HEK293 (cell line): ENCODE measurements at regions not wholly inside any gene's neighbourhood (a gene's known extent, or its start where the extent isn't known, plus 50 kb on each side); places are given as distances from the start of the nearest gene placed in this dataset.

Source experiments
- CTCF ChIA-PET: fragments of 350-600 bp; formaldehyde crosslinking; extraction: SDS; loops from one replicate; lab custom pipeline; 2021; ENCODE audit warnings: antibody characterized with exemption; lab: Yijun Ruan, JAX
- POLR2A ChIA-PET: fragments of 300-600 bp; formaldehyde crosslinking; extraction: SDS; loops from one replicate; lab custom pipeline; 2020; ENCODE audit warnings: antibody characterized with exemption, inconsistent platforms; lab: Yijun Ruan, JAX
- H3K27ac ChIP-seq: fragments of 200-500 bp; sonication (Bioruptor generic); 2 replicates; pipeline ENCODE4 v1.5.1; 2014; ENCODE audit warnings: low read depth, low read length, control low read depth, inconsistent platforms; ENCODE audit errors: extremely low read depth
- H3K36me3 ChIP-seq, 2 experiments: fragments of 200-500 bp in 1 of 2; sonication (Bioruptor generic) in 1 of 2; 1 replicate in 1 of 2; 2 replicates in 1 of 2; pipeline ENCODE4 v1.5.1; 2014 to 2017; ENCODE audit warnings: inconsistent platforms in 2 of 2, low read length in 2 of 2; ENCODE audit not compliant: control insufficient read depth in 2 of 2, insufficient read depth in 1 of 2
- H3K4me1 ChIP-seq: fragments of 200-500 bp; sonication (Bioruptor generic); 2 replicates; pipeline ENCODE4 v1.5.1; 2014; ENCODE audit warnings: mild to moderate bottlenecking, low read length, inconsistent platforms; ENCODE audit not compliant: control insufficient read depth, insufficient read depth
- H3K4me3 ChIP-seq: 2 replicates; pipeline ENCODE4 v1.5.1; 2011; ENCODE audit warnings: low read depth, mild to moderate bottlenecking, control low read depth, low read length, moderate library complexity
- H3K9me3 ChIP-seq: fragments of 200-500 bp; sonication (Bioruptor generic); 2 replicates; pipeline ENCODE4 v1.5.1; 2014; ENCODE audit warnings: low read depth, low read length, inconsistent platforms; ENCODE audit not compliant: control insufficient read depth, insufficient read depth
- HIC1 ChIP-seq: fragments of 450-650 bp; formaldehyde crosslinking; IDR thresholded peaks from 2 replicates; pipeline ENCODE4 v1.5.1; 2016; ENCODE audit warnings: missing biosample characterization, missing genetic modification characterization
- HOXA7 ChIP-seq: sonication (generic); formaldehyde crosslinking; IDR thresholded peaks from 2 replicates; pipeline ENCODE4 v1.8.1; 2022; ENCODE audit warnings: missing genetic modification reagents, borderline replicate concordance
- HOXD13 ChIP-seq: sonication (generic); formaldehyde crosslinking; IDR thresholded peaks from 2 replicates; pipeline ENCODE4 v1.8.0; 2022; ENCODE audit warnings: missing genetic modification reagents, borderline replicate concordance
- KLF8 ChIP-seq: fragments of 450-650 bp; formaldehyde crosslinking; IDR thresholded peaks from 2 replicates; pipeline ENCODE4 v1.5.1; 2016; ENCODE audit warnings: missing biosample characterization, missing genetic modification characterization
- OSR2 ChIP-seq: fragments of 450-650 bp; formaldehyde crosslinking; IDR thresholded peaks from 2 replicates; pipeline ENCODE4 v1.5.1; 2016; ENCODE audit warnings: missing biosample characterization, missing genetic modification characterization
- PRDM1 ChIP-seq: fragments of 450-650 bp; formaldehyde crosslinking; IDR thresholded peaks from 2 replicates; pipeline ENCODE4; 2016; ENCODE audit warnings: missing biosample characterization, missing genetic modification characterization
- WT1 ChIP-seq: fragments of 450-650 bp; formaldehyde crosslinking; IDR thresholded peaks from 2 replicates; pipeline ENCODE4 v1.5.1; 2016; ENCODE audit warnings: missing biosample characterization, missing genetic modification characterization
- ZBTB10 ChIP-seq: fragments of 450-650 bp; formaldehyde crosslinking; IDR thresholded peaks from 2 replicates; pipeline ENCODE4 v1.5.1; 2016; ENCODE audit warnings: missing biosample characterization, missing genetic modification characterization
- ZBTB7A ChIP-seq: fragments of 450-650 bp; formaldehyde crosslinking; IDR thresholded peaks from 2 replicates; pipeline ENCODE4 v1.5.1; 2016; ENCODE audit warnings: low read depth, missing biosample characterization, missing genetic modification characterization
- ZFHX2 ChIP-seq: fragments of 450-650 bp; formaldehyde crosslinking; conservative IDR thresholded peaks from 2 replicates; pipeline ENCODE4 v1.5.1; 2016; ENCODE audit warnings: missing biosample characterization, missing genetic modification characterization
- ZNF223 ChIP-seq: fragments of 450-650 bp; formaldehyde crosslinking; IDR thresholded peaks from 2 replicates; pipeline ENCODE4 v1.5.1; 2016; ENCODE audit warnings: missing biosample characterization, missing genetic modification characterization
- ZNF335 ChIP-seq: fragments of 450-650 bp; formaldehyde crosslinking; conservative IDR thresholded peaks from 2 replicates; pipeline ENCODE4 v1.5.1; 2016; ENCODE audit warnings: missing biosample characterization, missing genetic modification characterization
- ZNF423 ChIP-seq: fragments of 450-650 bp; formaldehyde crosslinking; IDR thresholded peaks from 2 replicates; pipeline ENCODE4 v1.5.1; 2016; ENCODE audit warnings: missing biosample characterization, missing genetic modification characterization
- ZNF488 ChIP-seq: fragments of 450-650 bp; formaldehyde crosslinking; IDR thresholded peaks from 2 replicates; pipeline ENCODE4 v1.5.1; 2016; ENCODE audit warnings: missing biosample characterization, missing genetic modification characterization
- ZNF513 ChIP-seq: fragments of 450-650 bp; IDR thresholded peaks from 2 replicates; pipeline ENCODE4 v1.5.1; 2018; ENCODE audit warnings: missing biosample characterization, missing genetic modification characterization
- ZNF521 ChIP-seq: fragments of 450-650 bp; formaldehyde crosslinking; IDR thresholded peaks from 2 replicates; pipeline ENCODE4 v1.5.1; 2017; ENCODE audit warnings: missing biosample characterization, mild to moderate bottlenecking, missing genetic modification characterization
- ZNF610 ChIP-seq: fragments of 450-650 bp; formaldehyde crosslinking; IDR thresholded peaks from 2 replicates; pipeline ENCODE4 v1.5.1; 2016; ENCODE audit warnings: missing biosample characterization, missing genetic modification characterization, borderline replicate concordance
- ZNF626 ChIP-seq: fragments of 450-650 bp; sonication (Bioruptor Pico); formaldehyde crosslinking; IDR thresholded peaks from 2 replicates; pipeline ENCODE4 v1.5.1; 2018; ENCODE audit warnings: missing biosample characterization, missing genetic modification characterization, inconsistent platforms
- ZNF664 ChIP-seq: fragments of 450-650 bp; formaldehyde crosslinking; IDR thresholded peaks from 2 replicates; pipeline ENCODE4 v1.5.1; 2016; ENCODE audit warnings: missing biosample characterization, missing genetic modification characterization
- ZNF670 ChIP-seq: fragments of 450-650 bp; formaldehyde crosslinking; IDR thresholded peaks from 2 replicates; pipeline ENCODE4 v1.5.1; 2016; ENCODE audit warnings: missing biosample characterization, missing genetic modification characterization, low read depth
- ZNF701 ChIP-seq: fragments of 450-650 bp; formaldehyde crosslinking; IDR thresholded peaks from 2 replicates; pipeline ENCODE4 v1.5.1; 2016; ENCODE audit warnings: missing biosample characterization, missing genetic modification characterization
- ZNF777 ChIP-seq: fragments of 450-650 bp; formaldehyde crosslinking; IDR thresholded peaks from 2 replicates; pipeline ENCODE4 v1.5.1; 2017; ENCODE audit warnings: missing biosample characterization, missing genetic modification characterization, borderline replicate concordance
- ZNF792 ChIP-seq: fragments of 450-650 bp; formaldehyde crosslinking; IDR thresholded peaks from 2 replicates; pipeline ENCODE4 v1.5.1; 2016; ENCODE audit warnings: missing biosample characterization, missing genetic modification characterization
- TF ChIP-seq, protein P1 (sequence below): fragments of 450-650 bp; formaldehyde crosslinking; IDR thresholded peaks from 2 replicates; pipeline ENCODE4 v1.5.1; 2016; ENCODE audit warnings: missing biosample characterization, missing genetic modification characterization, low read depth
- TF ChIP-seq, protein P2 (sequence below): fragments of 450-650 bp; formaldehyde crosslinking; IDR thresholded peaks from 2 replicates; pipeline ENCODE4 v1.5.1; 2016; ENCODE audit warnings: missing biosample characterization, missing genetic modification characterization
- TF ChIP-seq, protein P3 (sequence below): fragments of 450-650 bp; formaldehyde crosslinking; IDR thresholded peaks from 2 replicates; pipeline ENCODE4 v1.5.1; 2016; ENCODE audit warnings: missing biosample characterization, missing genetic modification characterization

DNA sequence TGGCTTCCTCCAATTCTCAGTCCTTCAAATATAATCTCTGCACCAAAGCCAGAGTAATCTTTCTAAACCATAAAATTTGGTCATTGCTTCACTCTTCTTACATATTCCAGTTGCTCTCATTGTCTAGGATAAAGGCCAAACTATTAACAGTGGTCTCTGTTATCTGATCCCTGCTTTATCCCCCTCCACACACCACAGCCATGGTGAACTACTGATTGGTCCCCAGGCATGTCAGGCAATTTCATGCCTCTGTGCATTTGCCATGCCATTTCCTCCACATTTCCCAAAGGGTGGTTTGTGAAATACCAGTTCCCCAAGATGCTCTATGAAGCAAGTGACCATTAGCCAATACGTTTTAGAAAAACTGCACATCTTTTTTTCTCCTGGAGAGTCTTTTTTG is 97.0 kb downstream of the FAM181B start:
- ChIA-PET POLR2A (no interaction called here), CTCF (no interaction called here)
- TF ChIP-seq ZNF610 (tag by site-specific recombination) (no peak), ZNF664 (no peak), ZNF513 (tag by site-specific recombination) (no peak), PRDM1 (no peak), ZNF626 (no peak), HOXA7 (CRISPR knock-in tag) (no peak), HOXD13 (CRISPR knock-in tag) (no peak), ZFHX2 (tag by site-specific recombination) (no peak), ZNF488 (tag by site-specific recombination) (no peak), KLF8 (tag by site-specific recombination) (no peak), ZNF777 (no peak)
- TF ChIP-seq, protein P1, sequence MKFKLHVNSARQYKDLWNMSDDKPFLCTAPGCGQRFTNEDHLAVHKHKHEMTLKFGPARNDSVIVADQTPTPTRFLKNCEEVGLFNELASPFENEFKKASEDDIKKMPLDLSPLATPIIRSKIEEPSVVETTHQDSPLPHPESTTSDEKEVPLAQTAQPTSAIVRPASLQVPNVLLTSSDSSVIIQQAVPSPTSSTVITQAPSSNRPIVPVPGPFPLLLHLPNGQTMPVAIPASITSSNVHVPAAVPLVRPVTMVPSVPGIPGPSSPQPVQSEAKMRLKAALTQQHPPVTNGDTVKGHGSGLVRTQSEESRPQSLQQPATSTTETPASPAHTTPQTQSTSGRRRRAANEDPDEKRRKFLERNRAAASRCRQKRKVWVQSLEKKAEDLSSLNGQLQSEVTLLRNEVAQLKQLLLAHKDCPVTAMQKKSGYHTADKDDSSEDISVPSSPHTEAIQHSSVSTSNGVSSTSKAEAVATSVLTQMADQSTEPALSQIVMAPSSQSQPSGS: no peak
- TF ChIP-seq, protein P2, sequence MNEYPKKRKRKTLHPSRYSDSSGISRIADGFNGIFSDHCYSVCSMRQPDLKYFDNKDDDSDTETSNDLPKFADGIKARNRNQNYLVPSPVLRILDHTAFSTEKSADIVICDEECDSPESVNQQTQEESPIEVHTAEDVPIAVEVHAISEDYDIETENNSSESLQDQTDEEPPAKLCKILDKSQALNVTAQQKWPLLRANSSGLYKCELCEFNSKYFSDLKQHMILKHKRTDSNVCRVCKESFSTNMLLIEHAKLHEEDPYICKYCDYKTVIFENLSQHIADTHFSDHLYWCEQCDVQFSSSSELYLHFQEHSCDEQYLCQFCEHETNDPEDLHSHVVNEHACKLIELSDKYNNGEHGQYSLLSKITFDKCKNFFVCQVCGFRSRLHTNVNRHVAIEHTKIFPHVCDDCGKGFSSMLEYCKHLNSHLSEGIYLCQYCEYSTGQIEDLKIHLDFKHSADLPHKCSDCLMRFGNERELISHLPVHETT (tag by site-specific recombination): no peak
- TF ChIP-seq, protein P3, sequence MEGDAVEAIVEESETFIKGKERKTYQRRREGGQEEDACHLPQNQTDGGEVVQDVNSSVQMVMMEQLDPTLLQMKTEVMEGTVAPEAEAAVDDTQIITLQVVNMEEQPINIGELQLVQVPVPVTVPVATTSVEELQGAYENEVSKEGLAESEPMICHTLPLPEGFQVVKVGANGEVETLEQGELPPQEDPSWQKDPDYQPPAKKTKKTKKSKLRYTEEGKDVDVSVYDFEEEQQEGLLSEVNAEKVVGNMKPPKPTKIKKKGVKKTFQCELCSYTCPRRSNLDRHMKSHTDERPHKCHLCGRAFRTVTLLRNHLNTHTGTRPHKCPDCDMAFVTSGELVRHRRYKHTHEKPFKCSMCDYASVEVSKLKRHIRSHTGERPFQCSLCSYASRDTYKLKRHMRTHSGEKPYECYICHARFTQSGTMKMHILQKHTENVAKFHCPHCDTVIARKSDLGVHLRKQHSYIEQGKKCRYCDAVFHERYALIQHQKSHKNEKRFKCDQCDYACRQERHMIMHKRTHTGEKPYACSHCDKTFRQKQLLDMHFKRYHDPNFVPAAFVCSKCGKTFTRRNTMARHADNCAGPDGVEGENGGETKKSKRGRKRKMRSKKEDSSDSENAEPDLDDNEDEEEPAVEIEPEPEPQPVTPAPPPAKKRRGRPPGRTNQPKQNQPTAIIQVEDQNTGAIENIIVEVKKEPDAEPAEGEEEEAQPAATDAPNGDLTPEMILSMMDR (tag by site-specific recombination): no peak
- no peak overlapping the region for H3K4me3 ChIP-seq
- H3K27ac ChIP-seq: no peak overlapping the region
- H3K4me1 ChIP-seq: no peaks in the 10 kb centered on the region
- no peaks in the 10 kb centered on the region for H3K9me3 ChIP-seq
- no peaks in the 10 kb centered on the region for H3K36me3 ChIP-seq

GRCh38 chr11:82634091-82634490 is 99.6 kb downstream of the FAM181B start:
- Histone ChIP-seq H3K4me1 (no peaks in the 10 kb centered on the region), H3K36me3 (no peaks in the 10 kb centered on the region), H3K4me3 (no peak overlapping the region), H3K27ac (no peak overlapping the region), H3K9me3 (no peaks in the 10 kb centered on the region)
- TF ChIP-seq ZNF423 (tag by site-specific recombination) (no peak), ZNF223 (tag by site-specific recombination) (no peak), OSR2 (tag by site-specific recombination) (no peak), WT1 (tag by site-specific recombination) (no peak), HIC1 (tag by site-specific recombination) (no peak), ZNF701 (tag by site-specific recombination) (no peak), ZNF521 (no peak), ZNF335 (tag by site-specific recombination) (no peak), ZNF792 (tag by site-specific recombination) (no peak), ZBTB10 (tag by site-specific recombination) (no peak), ZBTB7A (tag by site-specific recombination) (no peak), ZNF670 (tag by site-specific recombination) (no peak)
- ChIA-PET CTCF (no interaction called here), POLR2A (no interaction called here)
